A549 (cell line): ENCODE measurements at regions not wholly inside any gene's neighbourhood (a gene's known extent, or its start where the extent isn't known, plus 50 kb on each side); places are given as distances from the start of the nearest gene placed in this dataset.
A peak's percentile ranks its signal among the peaks of the same experiment; 100 is the strongest.

ENCODE experiments used
- ATAC-seq, 2 experiments: fragments of 200-7000 bp in 1 of 2; fragments of >200 bp in 1 of 2; cut with Nextera tagmentation in 1 of 2; cut with Tn5 transposase in 1 of 2; 3 replicates each; pipeline versions ENCODE4 v1.8.0 to v1.9.1; 2018 to 2020; ENCODE audit warnings: mild to moderate bottlenecking in 1 of 2, moderate library complexity in 1 of 2
- CTCF ChIA-PET: fragments of 300-600 bp; sonication (Branson Sonifier 250); formaldehyde crosslinking; extraction: SDS; loops from one replicate; lab custom pipeline; 2021; ENCODE audit warnings: antibody characterized with exemption, inconsistent platforms; lab: Yijun Ruan, JAX
- POLR2A ChIA-PET: fragments of 350-600 bp; formaldehyde crosslinking; extraction: SDS; loops from one replicate; lab custom pipeline; 2021; ENCODE audit warnings: antibody characterized with exemption, inconsistent platforms; lab: Yijun Ruan, JAX
- DNase-seq, 2 experiments: peaks; one replicate each; pipeline versions ENCODE4 v3.0.0 to v3.0.0-alpha.2; 2011 to 2016; ENCODE audit warnings: low read depth in 1 of 2, low spot score in 1 of 2
- FAIRE-seq: peaks from 2 replicates; lab custom pipeline; 2011; peaks lifted over from hg19 to GRCh38; lab: Jason Lieb, UNC
- H3K27ac ChIP-seq, 2 experiments: fragments of >200 bp; sonication (Bioruptor Twin); formaldehyde crosslinking; 3 replicates each; pipeline ENCODE4 v1.5.1; 2016 to 2017
- H3K4me1 ChIP-seq: fragments of >200 bp; sonication (Bioruptor Twin); formaldehyde crosslinking; 3 replicates; pipeline ENCODE4 v1.6.1; 2016
- H3K4me2 ChIP-seq: fragments of >200 bp; sonication (Bioruptor Twin); formaldehyde crosslinking; 3 replicates; pipeline ENCODE4 v1.6.1; 2016
- H3K4me3 ChIP-seq: fragments of >200 bp; sonication (Bioruptor Twin); formaldehyde crosslinking; 3 replicates; pipeline ENCODE4 v1.5.1; 2016
- H3K9me3 ChIP-seq: fragments of >200 bp; sonication (Bioruptor Twin); formaldehyde crosslinking; 3 replicates; pipeline ENCODE4 v1.6.1; 2016
- BHLHE40 ChIP-seq: IDR thresholded peaks from 2 replicates; pipeline ENCODE4 v1.6.1; 2012; ENCODE audit warnings: low read depth, low read length, inconsistent platforms
- CBX8 ChIP-seq: fragments of 200-600 bp; sonication (generic); IDR thresholded peaks from 2 replicates; pipeline ENCODE4 v1.6.1; 2016
- CEBPB ChIP-seq, 2 experiments: fragments of >200 bp in 1 of 2; sonication (Bioruptor Twin) in 1 of 2; formaldehyde crosslinking in 1 of 2; IDR thresholded peaks; 2 replicates each; pipeline ENCODE4 v1.6.1; 2012 to 2016
- CHD2 ChIP-seq: fragments of 150-350 bp; IDR thresholded peaks from 2 replicates; pipeline ENCODE4 v1.6.1; 2014; ENCODE audit warnings: low read length; ENCODE audit not compliant: partially characterized antibody
- CTCF ChIP-seq: fragments of >200 bp; sonication (Bioruptor Twin); formaldehyde crosslinking; IDR thresholded peaks from 3 replicates; pipeline ENCODE4 v1.5.1; 2016
- EHF ChIP-seq: fragments of 250-450 bp; sonication (Bioruptor Pico); IDR thresholded peaks from 2 replicates; pipeline ENCODE4 v1.5.0; 2020; ENCODE audit warnings: mild to moderate bottlenecking
- FOSL2 ChIP-seq, 2 experiments: fragments of 450-650 bp in 1 of 2; fragments of >200 bp in 1 of 2; sonication (Bioruptor Twin) in 1 of 2; formaldehyde crosslinking; IDR thresholded peaks; 2 replicates each; pipeline versions ENCODE4 v1.5.0 to v1.6.1; 2016 to 2020; ENCODE audit warnings: mild to moderate bottlenecking in 1 of 2, moderate library complexity in 1 of 2
- JUN ChIP-seq, 2 experiments: fragments of >200 bp; sonication (Bioruptor Twin); formaldehyde crosslinking; IDR thresholded peaks; 2 replicates in 1 of 2; 3 replicates in 1 of 2; pipeline ENCODE4 v1.6.1; 2016 to 2017
- JUNB ChIP-seq: fragments of >200 bp; sonication (Bioruptor Twin); formaldehyde crosslinking; IDR thresholded peaks from 2 replicates; pipeline ENCODE4 v1.6.1; 2016
- KDM1A ChIP-seq: fragments of 200-600 bp; sonication (generic); IDR thresholded peaks from 2 replicates; pipeline ENCODE4 v1.6.1; 2016; ENCODE audit warnings: low read depth, mild to moderate bottlenecking
- NFE2L2 ChIP-seq: fragments of 150-350 bp; conservative IDR thresholded peaks from 2 replicates; pipeline ENCODE4 v1.6.1; 2014; ENCODE audit warnings: low read length
- NPAS2 ChIP-seq: fragments of 250-450 bp; sonication (Bioruptor Pico); IDR thresholded peaks from 2 replicates; pipeline ENCODE4 v1.8.0; 2022; ENCODE audit warnings: mild to moderate bottlenecking, moderate library complexity, borderline replicate concordance
- PHF8 ChIP-seq: fragments of 200-600 bp; sonication (generic); IDR thresholded peaks from 2 replicates; pipeline ENCODE4 v1.6.1; 2016; ENCODE audit warnings: low read depth, mild to moderate bottlenecking, antibody characterized with exemption, moderate library complexity, borderline replicate concordance
- REST ChIP-seq: fragments of 200-600 bp; sonication (generic); IDR thresholded peaks from 2 replicates; pipeline ENCODE4 v1.6.1; 2016; ENCODE audit warnings: antibody characterized with exemption, mild to moderate bottlenecking, moderate library complexity
- RFX5 ChIP-seq: fragments of 450-650 bp; IDR thresholded peaks from 2 replicates; pipeline ENCODE4 v1.7.1; 2014; ENCODE audit warnings: antibody characterized with exemption, mild to moderate bottlenecking, moderate library complexity
- RNF2 ChIP-seq: fragments of 200-600 bp; sonication (generic); IDR thresholded peaks from 2 replicates; pipeline ENCODE4 v1.6.1; 2016; ENCODE audit warnings: low read depth, mild to moderate bottlenecking, antibody characterized with exemption, moderate library complexity, borderline replicate concordance
- ZFP36 ChIP-seq: fragments of 450-650 bp; IDR thresholded peaks from 2 replicates; pipeline ENCODE4 v1.6.1; 2014; ENCODE audit warnings: borderline replicate concordance; ENCODE audit not compliant: partially characterized antibody
- TF ChIP-seq, protein P1 (sequence below): fragments of >200 bp; sonication (Bioruptor Twin); formaldehyde crosslinking; IDR thresholded peaks from 3 replicates; pipeline ENCODE4 v1.6.1; 2016
- TF ChIP-seq, protein P2 (sequence below): IDR thresholded peaks from 2 replicates; pipeline ENCODE4 v1.6.1; 2012
- TF ChIP-seq, protein P3 (sequence below): fragments of >200 bp; sonication (Bioruptor Twin); formaldehyde crosslinking; IDR thresholded peaks from 2 replicates; pipeline ENCODE4 v1.6.1; 2016

- no peak for TF ChIP-seq CHD2
- POLR2A ChIA-PET: interaction anchor here (1.1 kb wide), 1 partner anchor 73 kb away, joined by 3 read pairs; the partner anchor contains the start of gene RAI14
- no peak for FAIRE-seq
- ATAC-seq: no peak
- no peak for DNase-seq
- no peak overlapping the region for H3K4me3 ChIP-seq
- CTCF ChIA-PET: interaction anchor here (0.8 to 8.8 kb wide), 3 partner anchors 11 to 59 kb away, joined by 3 to 49 read pairs (median 3); no protein-coding TSS in a partner anchor
- H3K27ac ChIP-seq: peak overlapping the region; percentile 97 to 98; a peak in 5 of 6 replicates
- H3K4me1 ChIP-seq: peaks cover 44% of the 10 kb centered on the region
- peaks cover 16% of the 10 kb centered on the region; the same call in 2 of the 3 replicates for H3K9me3 ChIP-seq
- H3K4me2 ChIP-seq: no peak overlapping the region
Measured at GRCh38 chr5:34583167-34583566, 73.0 kb upstream of the RAI14 start.

DNA sequence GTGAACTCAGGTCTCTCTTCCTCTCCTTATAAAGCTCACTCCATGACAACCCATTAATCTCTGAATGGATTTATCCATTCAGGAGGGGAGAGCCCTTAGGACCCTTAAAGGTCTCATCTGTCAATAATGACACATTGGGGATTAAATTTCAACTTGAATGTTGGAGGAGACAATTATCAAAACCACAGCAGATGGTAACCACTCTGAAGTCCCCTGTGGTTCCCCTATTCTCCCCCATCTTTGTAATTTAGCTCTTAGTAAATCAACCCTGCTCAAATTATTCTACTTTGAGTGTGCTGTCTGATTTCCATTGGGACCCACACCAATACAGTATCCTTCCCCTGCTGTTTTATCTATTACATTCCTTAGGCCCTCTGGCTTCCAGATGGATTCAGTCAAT is 72.0 kb upstream of the RAI14 start:
- Histone ChIP-seq H3K4me3 (no peak overlapping the region), H3K27ac (peak overlapping the region; percentile 97 to 98), H3K4me1 (peaks cover 54% of the 10 kb centered on the region), H3K4me2 (no peak overlapping the region), H3K9me3 (peaks cover 8% of the 10 kb centered on the region; the same call in 2 of the 3 replicates)
- ChIA-PET CTCF (interaction anchor here (1.0 to 8.8 kb wide), 4 partner anchors 28 to 74 kb away, joined by 3 to 49 read pairs (median 4); no protein-coding TSS in a partner anchor), POLR2A (interaction anchor here (1.1 kb wide), 1 partner anchor 72 kb away, joined by 3 read pairs; the partner anchor contains the start of gene RAI14)
- no peak for FAIRE-seq
- no peak for DNase-seq
- TF ChIP-seq CEBPB (IDR thresholded peaks at IDR 0.05) (no peak), BHLHE40 (no peak), EHF (CRISPR knock-in tag) (no peak), RFX5 (no peak), JUN (IDR thresholded peaks at IDR 0.05) (no peak), CTCF (no peak), FOSL2 (IDR thresholded peaks at IDR 0.05) (no peak), FOSL2 (CRISPR knock-in tag; IDR thresholded peaks at IDR 0.05) (no peak), NPAS2 (CRISPR knock-in tag) (no peak), CBX8 (no peak), JUNB (no peak), RNF2 (no peak), KDM1A (no peak), NFE2L2 (no peak), PHF8 (no peak), ZFP36 (no peak), REST (no peak)
- TF ChIP-seq, protein P1, sequence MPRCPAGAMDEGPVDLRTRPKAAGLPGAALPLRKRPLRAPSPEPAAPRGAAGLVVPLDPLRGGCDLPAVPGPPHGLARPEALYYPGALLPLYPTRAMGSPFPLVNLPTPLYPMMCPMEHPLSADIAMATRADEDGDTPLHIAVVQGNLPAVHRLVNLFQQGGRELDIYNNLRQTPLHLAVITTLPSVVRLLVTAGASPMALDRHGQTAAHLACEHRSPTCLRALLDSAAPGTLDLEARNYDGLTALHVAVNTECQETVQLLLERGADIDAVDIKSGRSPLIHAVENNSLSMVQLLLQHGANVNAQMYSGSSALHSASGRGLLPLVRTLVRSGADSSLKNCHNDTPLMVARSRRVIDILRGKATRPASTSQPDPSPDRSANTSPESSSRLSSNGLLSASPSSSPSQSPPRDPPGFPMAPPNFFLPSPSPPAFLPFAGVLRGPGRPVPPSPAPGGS: no peak
- TF ChIP-seq, protein P2, sequence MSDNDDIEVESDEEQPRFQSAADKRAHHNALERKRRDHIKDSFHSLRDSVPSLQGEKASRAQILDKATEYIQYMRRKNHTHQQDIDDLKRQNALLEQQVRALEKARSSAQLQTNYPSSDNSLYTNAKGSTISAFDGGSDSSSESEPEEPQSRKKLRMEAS: no peak
- TF ChIP-seq, protein P3, sequence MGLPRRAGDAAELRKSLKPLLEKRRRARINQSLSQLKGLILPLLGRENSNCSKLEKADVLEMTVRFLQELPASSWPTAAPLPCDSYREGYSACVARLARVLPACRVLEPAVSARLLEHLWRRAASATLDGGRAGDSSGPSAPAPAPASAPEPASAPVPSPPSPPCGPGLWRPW: no peak
- ATAC-seq: no peak
